Keratinocyte (primary cell): ENCODE measurements at regions not wholly inside any gene's neighbourhood (a gene's known extent, or its start where the extent isn't known, plus 50 kb on each side); places are given as distances from the start of the nearest gene placed in this dataset.

Source experiments
- DNase-seq: peaks from one replicate; pipeline ENCODE4 v3.0.0-alpha.2; 2011; ENCODE audit warnings: low read depth, missing footprints, low spot score
- FAIRE-seq: peaks from 2 replicates; lab custom pipeline; 2011; peaks lifted over from hg19 to GRCh38; lab: Jason Lieb, UNC
- H2AFZ ChIP-seq: 2 replicates; pipeline ENCODE4 v1.6.0; 2012; ENCODE audit warnings: low read length, control low read depth, inconsistent platforms; ENCODE audit not compliant: control insufficient read depth
- H3K27ac ChIP-seq: 2 replicates; pipeline ENCODE4 v1.5.1; 2011; ENCODE audit warnings: low read length; ENCODE audit not compliant: control insufficient read depth, insufficient read depth
- H3K27me3 ChIP-seq: 3 replicates; pipeline ENCODE4 v1.6.0; 2011; ENCODE audit warnings: low read length; ENCODE audit not compliant: control insufficient read depth, insufficient read depth; ENCODE audit errors: extremely low read depth
- H3K36me3 ChIP-seq, 2 experiments: 2 replicates in 1 of 2; 3 replicates in 1 of 2; pipeline ENCODE4 v1.5.1; 2011; ENCODE audit warnings: low read length in 2 of 2, mild to moderate bottlenecking in 1 of 2; ENCODE audit not compliant: control insufficient read depth in 2 of 2, insufficient read depth in 2 of 2; ENCODE audit errors: extremely low read depth in 1 of 2
- H3K4me1 ChIP-seq: 3 replicates; pipeline ENCODE4 v1.5.1; 2011; ENCODE audit warnings: low read length; ENCODE audit not compliant: control insufficient read depth, insufficient read depth; ENCODE audit errors: extremely low read depth
- H3K4me2 ChIP-seq: 3 replicates; pipeline ENCODE4 v1.6.0; 2011; ENCODE audit warnings: low read depth, low read length; ENCODE audit not compliant: control insufficient read depth, insufficient read depth; ENCODE audit errors: extremely low read depth
- H3K4me3 ChIP-seq, 3 experiments: fragments of 200-600 bp in 1 of 3; sonication (generic) in 1 of 3; 2 replicates in 2 of 3; 3 replicates in 1 of 3; pipeline ENCODE4 v1.5.1; 2011 to 2016; ENCODE audit warnings: low read length in 3 of 3, mild to moderate bottlenecking in 3 of 3, control low read depth in 2 of 3, inconsistent platforms in 1 of 3, low read depth in 1 of 3, mixed read lengths in 1 of 3, mixed run types in 1 of 3, moderate library complexity in 1 of 3; ENCODE audit not compliant: control insufficient read depth in 2 of 3, insufficient read depth in 2 of 3; ENCODE audit errors: extremely low read depth in 1 of 3
- H3K79me2 ChIP-seq: 2 replicates; pipeline ENCODE4 v1.6.0; 2012; ENCODE audit warnings: low read length; ENCODE audit not compliant: control insufficient read depth, insufficient read depth
- H3K9ac ChIP-seq: 3 replicates; pipeline ENCODE4 v1.6.0; 2011; ENCODE audit warnings: low read length; ENCODE audit not compliant: control insufficient read depth, insufficient read depth; ENCODE audit errors: extremely low read depth
- H3K9me1 ChIP-seq: 3 replicates; pipeline ENCODE4 v1.6.0; 2011; ENCODE audit warnings: low read length; ENCODE audit not compliant: control insufficient read depth, insufficient read depth; ENCODE audit errors: extremely low read depth
- H3K9me3 ChIP-seq: 2 replicates; pipeline ENCODE4 v1.5.1; 2012; ENCODE audit warnings: low read depth, low read length; ENCODE audit not compliant: control insufficient read depth
- H4K20me1 ChIP-seq: 3 replicates; pipeline ENCODE4 v1.6.0; 2011; ENCODE audit warnings: low read length; ENCODE audit not compliant: control insufficient read depth, insufficient read depth; ENCODE audit errors: extremely low read depth
- CTCF ChIP-seq, 3 experiments: IDR thresholded peaks in 1 of 3; conservative IDR thresholded peaks in 1 of 3; optimal IDR thresholded peaks in 1 of 3; 2 replicates in 2 of 3; 3 replicates in 1 of 3; pipeline versions ENCODE3 to v1.5.1; 2011; ENCODE audit warnings: low read length in 3 of 3, mild to moderate bottlenecking in 3 of 3, moderate library complexity in 2 of 3, control low read depth in 1 of 3, inconsistent platforms in 1 of 3; ENCODE audit not compliant: insufficient read depth in 2 of 3; ENCODE audit errors: extremely low read depth in 1 of 3
- EZH2 ChIP-seq: IDR thresholded peaks from one replicate; pipeline ENCODE4 v1.6.1; 2012; ENCODE audit warnings: inconsistent platforms, mild to moderate bottlenecking, low read length, moderate library complexity
- dilution Hi-C: fragments of 300-500 bp; cut with MboI; formaldehyde crosslinking; loops from one replicate; pipeline ENCODE4 v1.7.0; 2020; ENCODE audit warnings: low sequenced_read_pairs; ENCODE audit not compliant: extremely low pct_ligation_motif_present

GRCh38 chr4:137394018-137394417 lies 138.3 kb downstream of the PCDH18 start:
- no peaks in the 10 kb centered on the region for H3K9me3 ChIP-seq
- no peaks in the 10 kb centered on the region for H3K27me3 ChIP-seq
- dilution Hi-C loops = no loop called here
- H3K4me1 ChIP-seq = no peaks in the 10 kb centered on the region
- no peak overlapping the region for H3K27ac ChIP-seq
- H3K79me2 ChIP-seq = no peaks in the 10 kb centered on the region
- H3K9me1 ChIP-seq = no peaks in the 10 kb centered on the region
- H4K20me1 ChIP-seq = no peaks in the 10 kb centered on the region
- FAIRE-seq (no peak), DNase-seq (no peak)
- H3K4me2 ChIP-seq = no peak overlapping the region
- no peak overlapping the region for H3K9ac ChIP-seq
- no peaks in the 10 kb centered on the region for H3K36me3 ChIP-seq
- H3K4me3 ChIP-seq = no peak overlapping the region
- no peak for TF ChIP-seq EZH2
- no peak for TF ChIP-seq CTCF (optimal IDR thresholded peaks at IDR 0.05 in 1 of 3, IDR thresholded peaks at IDR 0.05 in 1 of 3, conservative IDR thresholded peaks at IDR 0.05 in 1 of 3; ENCODE audit: extremely low read depth in 1 of 3, insufficient read depth in 2 of 3, low read length in 3 of 3)
- no peak overlapping the region for H2AFZ ChIP-seq

- Histone ChIP-seq H3K4me3 (no peak overlapping the region), H3K4me2 (no peak overlapping the region), H3K9me1 (no peaks in the 10 kb centered on the region), H3K9me3 (no peaks in the 10 kb centered on the region), H3K27me3 (no peaks in the 10 kb centered on the region), H3K9ac (no peak overlapping the region), H3K36me3 (no peaks in the 10 kb centered on the region), H3K27ac (no peak overlapping the region), H2AFZ (no peak overlapping the region), H3K4me1 (no peaks in the 10 kb centered on the region), H3K79me2 (no peaks in the 10 kb centered on the region), H4K20me1 (no peaks in the 10 kb centered on the region)
- TF ChIP-seq CTCF (optimal IDR thresholded peaks at IDR 0.05 in 1 of 3, IDR thresholded peaks at IDR 0.05 in 1 of 3, conservative IDR thresholded peaks at IDR 0.05 in 1 of 3; ENCODE audit: extremely low read depth in 1 of 3, insufficient read depth in 2 of 3, low read length in 3 of 3) = no peak
- no peak for TF ChIP-seq EZH2
- DNase-seq (no peak), FAIRE-seq (no peak)
- dilution Hi-C loops = no loop called here
Measured at GRCh38 chr4:137393044-137393443, 139.2 kb downstream of the PCDH18 start.
